ENCODE measurements at regions not wholly inside any gene's neighbourhood (a gene's known extent, or its start where the extent isn't known, plus 50 kb on each side); places are given as distances from the start of the nearest gene placed in this dataset.

DNA sequence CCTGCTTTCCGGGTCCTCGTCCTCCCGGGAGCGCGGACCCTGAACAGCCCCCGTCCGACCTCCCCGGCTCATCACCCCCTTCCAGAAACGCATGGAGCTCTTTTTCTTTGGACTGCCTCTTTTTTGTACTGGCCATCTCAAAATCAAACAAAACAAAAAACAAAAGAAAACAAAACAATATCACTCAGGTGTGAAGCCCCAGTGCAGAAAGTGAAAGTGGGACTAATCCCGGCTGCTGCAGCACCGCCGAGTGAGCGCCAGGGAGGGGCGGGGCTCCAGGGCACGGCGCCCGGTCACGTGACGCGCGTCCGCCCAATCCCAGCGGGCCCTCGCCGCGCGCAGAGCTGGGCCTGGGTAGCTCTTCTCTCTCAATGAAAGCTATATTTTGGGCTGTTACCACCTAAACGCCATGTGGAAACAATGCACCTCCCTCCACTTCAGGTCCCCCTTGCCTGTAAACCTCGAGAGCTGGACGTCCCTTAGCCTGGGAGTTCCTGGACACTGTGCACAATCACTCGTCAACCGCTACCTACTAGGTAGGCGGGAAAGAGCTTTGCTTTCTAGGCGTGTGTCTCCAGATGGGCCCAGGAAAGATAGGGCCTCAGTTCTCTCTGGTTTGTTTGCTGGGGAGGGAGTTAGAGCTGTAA is 93.7 kb upstream of the PRDM1 start (continued):
- TF ChIP-seq CHCHD3 (CRISPR knock-in tag; IDR thresholded peaks at IDR 0.05) (no peak), ZFP90 (CRISPR knock-in tag; IDR thresholded peaks at IDR 0.05; ENCODE audit: borderline replicate concordance) (no peak), GLMP (CRISPR knock-in tag; IDR thresholded peaks at IDR 0.05; ENCODE audit: borderline replicate concordance) (no peak), RXRB (CRISPR knock-in tag; IDR thresholded peaks at IDR 0.05; ENCODE audit: borderline replicate concordance) (no peak), NFKBIZ (CRISPR knock-in tag; IDR thresholded peaks at IDR 0.05) (no peak), ZSCAN31 (CRISPR knock-in tag; IDR thresholded peaks at IDR 0.05; ENCODE audit: low read depth) (0 out of 2 replicates have a peak, but pooled peaks have one; percentile 38), REL (CRISPR knock-in tag; conservative IDR thresholded peaks at IDR 0.05) (no peak), BCL6 (CRISPR knock-in tag; IDR thresholded peaks at IDR 0.05) (peak; percentile 54; the same call in 1 of the 2 replicates), HMGXB3 (CRISPR knock-in tag; IDR thresholded peaks at IDR 0.05; ENCODE audit: borderline replicate concordance) (no peak), ZNF768 (CRISPR knock-in tag; IDR thresholded peaks at IDR 0.05) (no peak), ZNF280D (CRISPR knock-in tag; IDR thresholded peaks at IDR 0.05) (no peak), HNRNPK (IDR thresholded peaks at IDR 0.05; ENCODE audit: low read depth, low read length, poor library complexity, severe bottlenecking) (no peak), ZNF274 (CRISPR knock-in tag; IDR thresholded peaks at IDR 0.05) (no peak), FOXC1 (CRISPR knock-in tag; IDR thresholded peaks at IDR 0.05; ENCODE audit: borderline replicate concordance) (no peak; the same call in 1 of the 2 replicates), KLF16 (CRISPR knock-in tag; IDR thresholded peaks at IDR 0.05) (0 out of 4 replicates have a peak, but pooled peaks of 1 of the 2 experiments have one; percentile 24), SMARCC2 (IDR thresholded peaks at IDR 0.05) (no peak), NFATC3 (CRISPR knock-in tag; IDR thresholded peaks at IDR 0.05) (no peak), TBX2 (CRISPR knock-in tag; IDR thresholded peaks at IDR 0.05; ENCODE audit: borderline replicate concordance) (peak; percentile 61; the same call in 1 of the 2 replicates), HIVEP1 (CRISPR knock-in tag; IDR thresholded peaks at IDR 0.05) (no peak)
- TF ChIP-seq, protein P1, sequence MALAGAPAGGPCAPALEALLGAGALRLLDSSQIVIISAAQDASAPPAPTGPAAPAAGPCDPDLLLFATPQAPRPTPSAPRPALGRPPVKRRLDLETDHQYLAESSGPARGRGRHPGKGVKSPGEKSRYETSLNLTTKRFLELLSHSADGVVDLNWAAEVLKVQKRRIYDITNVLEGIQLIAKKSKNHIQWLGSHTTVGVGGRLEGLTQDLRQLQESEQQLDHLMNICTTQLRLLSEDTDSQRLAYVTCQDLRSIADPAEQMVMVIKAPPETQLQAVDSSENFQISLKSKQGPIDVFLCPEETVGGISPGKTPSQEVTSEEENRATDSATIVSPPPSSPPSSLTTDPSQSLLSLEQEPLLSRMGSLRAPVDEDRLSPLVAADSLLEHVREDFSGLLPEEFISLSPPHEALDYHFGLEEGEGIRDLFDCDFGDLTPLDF (CRISPR knock-in tag; IDR thresholded peaks at IDR 0.05) = peak; percentile 44; the same call in 1 of the 2 replicates
